Panc1 (cell line): ENCODE measurements at regions not wholly inside any gene's neighbourhood (a gene's known extent, or its start where the extent isn't known, plus 50 kb on each side); places are given as distances from the start of the nearest gene placed in this dataset.

Source experiments
- ATAC-seq: fragments of 200-7000 bp; cut with Tn5 transposase; 2 replicates; pipeline ENCODE4 v1.9.1; 2020; ENCODE audit warnings: mild to moderate bottlenecking, moderate library complexity
- BruUV-seq: library from RNA; stranded (reverse); fragments of 400-500 nt; replicated peaks from 2 replicates; lab custom pipeline; 2021; lab: Mats Ljungman, UMichigan
- CTCF ChIA-PET: fragments of 300-600 bp; sonication (Branson Sonifier 250); formaldehyde crosslinking; loops from one replicate; lab custom pipeline; 2022; ENCODE audit warnings: antibody characterized with exemption; lab: Charles Lee
- POLR2A ChIA-PET: fragments of 300-600 bp; sonication (Branson Sonifier 250); formaldehyde crosslinking; loops from one replicate; lab custom pipeline; 2022; ENCODE audit warnings: antibody characterized with exemption; lab: Charles Lee
- DNase-seq: peaks from one replicate; pipeline ENCODE4 v3.0.0-alpha.2; 2010; ENCODE audit warnings: low read depth, low spot score
- H3K27ac ChIP-seq: 2 replicates; pipeline ENCODE4 v1.5.1; 2011; ENCODE audit warnings: mild to moderate bottlenecking, low read length, inconsistent platforms
- H3K27me3 ChIP-seq: fragments of 200-500 bp; sonication (Bioruptor generic); 2 replicates; pipeline ENCODE4 v1.6.0; 2014; ENCODE audit warnings: low read length, inconsistent platforms; ENCODE audit not compliant: control insufficient read depth, insufficient read depth
- H3K36me3 ChIP-seq: fragments of 200-500 bp; sonication (Bioruptor generic); 2 replicates; pipeline ENCODE4 v1.5.1; 2014; ENCODE audit warnings: inconsistent platforms, mild to moderate bottlenecking, low read length, moderate library complexity; ENCODE audit not compliant: control insufficient read depth, insufficient read depth
- H3K4me1 ChIP-seq: 2 replicates; pipeline ENCODE4 v1.5.1; 2011; ENCODE audit warnings: inconsistent platforms, mild to moderate bottlenecking, low read length, moderate library complexity; ENCODE audit not compliant: control insufficient read depth, insufficient read depth
- H3K4me3 ChIP-seq, 2 experiments: 2 replicates each; pipeline ENCODE4 v1.5.1; 2011 to 2012; ENCODE audit warnings: low read depth in 2 of 2, low read length in 2 of 2, mild to moderate bottlenecking in 2 of 2, inconsistent platforms in 1 of 2, moderate library complexity in 1 of 2
- H3K9me3 ChIP-seq: fragments of 200-500 bp; sonication (Bioruptor generic); 2 replicates; pipeline ENCODE4 v1.5.1; 2014; ENCODE audit warnings: low read depth, mild to moderate bottlenecking, inconsistent platforms, low read length, moderate library complexity; ENCODE audit not compliant: control insufficient read depth, insufficient read depth
- POLR2AphosphoS5 ChIP-seq: IDR thresholded peaks from 2 replicates; pipeline ENCODE4 v1.6.1; 2012; ENCODE audit warnings: mild to moderate bottlenecking, low read depth, low read length, moderate library complexity
- SIN3A ChIP-seq: IDR thresholded peaks from 2 replicates; pipeline ENCODE4 v1.6.1; 2012; ENCODE audit warnings: low read depth, mild to moderate bottlenecking, low read length, moderate library complexity, borderline replicate concordance; ENCODE audit not compliant: insufficient read depth
- TCF7L2 ChIP-seq: IDR thresholded peaks from 2 replicates; pipeline ENCODE4 v1.6.1; 2011; ENCODE audit warnings: mild to moderate bottlenecking, low read depth, low read length, inconsistent platforms
- in situ Hi-C: cut with HindIII; loops from 2 replicates; pipeline ENCODE4 v1.10.0; 2016; ENCODE audit warnings: low sequenced_read_pairs, low pct_unique_long_range_greater_than_20kb
- intact Hi-C: fragments of 100-400 bp; cut with micrococcal nuclease; formaldehyde crosslinking; loops from one replicate; pipeline ENCODE4 v1.10.0; 2022; ENCODE audit not compliant: unreplicated experiment
- TF ChIP-seq, protein P1 (sequence below): fragments of 450-650 bp; IDR thresholded peaks from 2 replicates; pipeline ENCODE4 v1.5.1; 2017; ENCODE audit warnings: mild to moderate bottlenecking
- TF ChIP-seq, protein P2 (sequence below), 2 experiments: IDR thresholded peaks; 2 replicates each; pipeline ENCODE4 v1.6.1; 2011 to 2012; ENCODE audit warnings: low read depth in 2 of 2, control low read depth in 1 of 2, low read length in 1 of 2, mild to moderate bottlenecking in 1 of 2, moderate library complexity in 1 of 2; ENCODE audit not compliant: insufficient read depth in 1 of 2

DNA sequence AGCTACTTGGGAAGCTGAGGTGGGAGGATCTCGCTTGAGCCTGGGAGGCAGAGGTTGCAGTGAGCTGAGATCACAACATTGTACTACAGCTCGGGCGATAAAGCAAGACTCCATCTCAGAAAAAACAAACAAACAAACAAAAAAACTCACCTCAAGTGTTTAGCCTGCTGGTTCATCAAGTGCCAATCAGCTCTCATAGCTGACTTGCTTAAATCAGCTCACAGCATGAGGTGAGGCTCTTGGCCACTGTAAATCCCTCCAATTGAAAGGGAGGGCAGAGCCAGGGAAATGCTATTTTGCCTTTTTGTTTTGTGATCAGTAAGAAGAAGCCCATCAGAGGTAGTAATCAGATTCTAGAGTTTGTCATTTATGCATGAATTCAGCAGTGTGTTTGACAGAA, 112.3 kb downstream of the RAB11FIP2 start:
- Histone ChIP-seq H3K4me1 (no peaks in the 10 kb centered on the region), H3K27me3 (peaks cover 3% of the 10 kb centered on the region; the same call in 1 of the 2 replicates), H3K4me3 (no peak overlapping the region), H3K27ac (no peak overlapping the region), H3K36me3 (no peaks in the 10 kb centered on the region), H3K9me3 (no peaks in the 10 kb centered on the region)
- CTCF ChIA-PET, result no interaction called here
- TF ChIP-seq, protein P1, sequence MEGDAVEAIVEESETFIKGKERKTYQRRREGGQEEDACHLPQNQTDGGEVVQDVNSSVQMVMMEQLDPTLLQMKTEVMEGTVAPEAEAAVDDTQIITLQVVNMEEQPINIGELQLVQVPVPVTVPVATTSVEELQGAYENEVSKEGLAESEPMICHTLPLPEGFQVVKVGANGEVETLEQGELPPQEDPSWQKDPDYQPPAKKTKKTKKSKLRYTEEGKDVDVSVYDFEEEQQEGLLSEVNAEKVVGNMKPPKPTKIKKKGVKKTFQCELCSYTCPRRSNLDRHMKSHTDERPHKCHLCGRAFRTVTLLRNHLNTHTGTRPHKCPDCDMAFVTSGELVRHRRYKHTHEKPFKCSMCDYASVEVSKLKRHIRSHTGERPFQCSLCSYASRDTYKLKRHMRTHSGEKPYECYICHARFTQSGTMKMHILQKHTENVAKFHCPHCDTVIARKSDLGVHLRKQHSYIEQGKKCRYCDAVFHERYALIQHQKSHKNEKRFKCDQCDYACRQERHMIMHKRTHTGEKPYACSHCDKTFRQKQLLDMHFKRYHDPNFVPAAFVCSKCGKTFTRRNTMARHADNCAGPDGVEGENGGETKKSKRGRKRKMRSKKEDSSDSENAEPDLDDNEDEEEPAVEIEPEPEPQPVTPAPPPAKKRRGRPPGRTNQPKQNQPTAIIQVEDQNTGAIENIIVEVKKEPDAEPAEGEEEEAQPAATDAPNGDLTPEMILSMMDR, result no peak
- no peak for TF ChIP-seq POLR2AphosphoS5
- TF ChIP-seq TCF7L2, result no peak
- TF ChIP-seq SIN3A, result no peak
- TF ChIP-seq, protein P2, sequence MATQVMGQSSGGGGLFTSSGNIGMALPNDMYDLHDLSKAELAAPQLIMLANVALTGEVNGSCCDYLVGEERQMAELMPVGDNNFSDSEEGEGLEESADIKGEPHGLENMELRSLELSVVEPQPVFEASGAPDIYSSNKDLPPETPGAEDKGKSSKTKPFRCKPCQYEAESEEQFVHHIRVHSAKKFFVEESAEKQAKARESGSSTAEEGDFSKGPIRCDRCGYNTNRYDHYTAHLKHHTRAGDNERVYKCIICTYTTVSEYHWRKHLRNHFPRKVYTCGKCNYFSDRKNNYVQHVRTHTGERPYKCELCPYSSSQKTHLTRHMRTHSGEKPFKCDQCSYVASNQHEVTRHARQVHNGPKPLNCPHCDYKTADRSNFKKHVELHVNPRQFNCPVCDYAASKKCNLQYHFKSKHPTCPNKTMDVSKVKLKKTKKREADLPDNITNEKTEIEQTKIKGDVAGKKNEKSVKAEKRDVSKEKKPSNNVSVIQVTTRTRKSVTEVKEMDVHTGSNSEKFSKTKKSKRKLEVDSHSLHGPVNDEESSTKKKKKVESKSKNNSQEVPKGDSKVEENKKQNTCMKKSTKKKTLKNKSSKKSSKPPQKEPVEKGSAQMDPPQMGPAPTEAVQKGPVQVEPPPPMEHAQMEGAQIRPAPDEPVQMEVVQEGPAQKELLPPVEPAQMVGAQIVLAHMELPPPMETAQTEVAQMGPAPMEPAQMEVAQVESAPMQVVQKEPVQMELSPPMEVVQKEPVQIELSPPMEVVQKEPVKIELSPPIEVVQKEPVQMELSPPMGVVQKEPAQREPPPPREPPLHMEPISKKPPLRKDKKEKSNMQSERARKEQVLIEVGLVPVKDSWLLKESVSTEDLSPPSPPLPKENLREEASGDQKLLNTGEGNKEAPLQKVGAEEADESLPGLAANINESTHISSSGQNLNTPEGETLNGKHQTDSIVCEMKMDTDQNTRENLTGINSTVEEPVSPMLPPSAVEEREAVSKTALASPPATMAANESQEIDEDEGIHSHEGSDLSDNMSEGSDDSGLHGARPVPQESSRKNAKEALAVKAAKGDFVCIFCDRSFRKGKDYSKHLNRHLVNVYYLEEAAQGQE (IDR thresholded peaks at IDR 0.05; ENCODE audit: insufficient read depth in 1 of 2, low read depth in 2 of 2, low read length in 1 of 2), result no peak
- POLR2A ChIA-PET, result no interaction called here
- BruUV-seq, result no TSS peak
- DNase-seq, result no peak
- in situ Hi-C loops, result no loop called here
- no peak for ATAC-seq
- intact Hi-C loops, result no loop called here

DNA sequence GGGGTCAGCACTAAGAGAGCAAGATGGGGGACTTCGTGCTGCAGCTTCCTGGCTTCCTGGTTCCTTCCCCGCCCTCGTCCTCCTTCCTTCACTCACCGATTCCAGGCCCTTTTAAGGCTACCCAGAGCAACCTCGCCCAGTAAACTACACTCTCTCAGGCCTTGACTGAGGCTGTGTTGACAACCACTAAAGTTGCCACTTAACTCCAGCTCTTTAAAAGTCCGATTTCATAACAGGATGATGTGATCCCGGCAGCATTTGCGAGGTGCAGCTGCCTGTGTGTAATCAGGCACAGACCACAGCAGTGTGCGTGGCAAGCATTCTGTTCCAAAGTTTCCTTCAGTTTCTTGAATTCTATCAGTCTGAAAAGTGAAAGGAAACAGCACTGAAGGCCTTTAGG, 110.6 kb downstream of the RAB11FIP2 start:
- TF ChIP-seq TCF7L2 (no peak), POLR2AphosphoS5 (no peak), SIN3A (no peak)
- TF ChIP-seq, protein P1, result no peak
- TF ChIP-seq, protein P2 (IDR thresholded peaks at IDR 0.05; ENCODE audit: insufficient read depth in 1 of 2, low read depth in 2 of 2, low read length in 1 of 2), result no peak
- ChIA-PET CTCF (no interaction called here), POLR2A (no interaction called here)
- Histone ChIP-seq H3K9me3 (no peaks in the 10 kb centered on the region), H3K4me1 (no peaks in the 10 kb centered on the region), H3K36me3 (no peaks in the 10 kb centered on the region), H3K27me3 (no peaks in the 10 kb centered on the region), H3K27ac (no peak overlapping the region), H3K4me3 (no peak overlapping the region; a peak in 1 of 4 replicates)
- intact Hi-C loops, result no loop called here
- DNase-seq (no peak), ATAC-seq (no peak)
- BruUV-seq, result no TSS peak
- in situ Hi-C loops, result no loop called here
